PC-9 (cell line): ENCODE measurements at regions not wholly inside any gene's neighbourhood (a gene's known extent, or its start where the extent isn't known, plus 50 kb on each side); places are given as distances from the start of the nearest gene placed in this dataset.

Experiments used
- BruUV-seq: library from RNA; stranded (reverse); fragments of 400-500 nt; replicated peaks from 2 replicates; lab custom pipeline; 2021; lab: Mats Ljungman, UMichigan
- CTCF ChIA-PET: fragments of 300-600 bp; sonication (Branson Sonifier 250); formaldehyde crosslinking; loops from one replicate; lab custom pipeline; 2022; ENCODE audit warnings: antibody characterized with exemption; lab: Charles Lee
- POLR2A ChIA-PET: fragments of 300-600 bp; sonication (Branson Sonifier 250); formaldehyde crosslinking; loops from one replicate; lab custom pipeline; 2022; ENCODE audit warnings: antibody characterized with exemption; ENCODE audit not compliant: unreplicated experiment; lab: Charles Lee
- DNase-seq, 2 experiments: peaks; one replicate each; pipeline versions ENCODE4 v3.0.0 to v3.0.0-alpha.2; 2015 to 2022; ENCODE audit warnings: mixed read lengths in 1 of 2
- H2AFZ ChIP-seq: fragments of 200-600 bp; sonication (generic); 2 replicates; pipeline ENCODE4 v1.8.1; 2017; ENCODE audit warnings: antibody characterized with exemption
- H3F3A ChIP-seq: fragments of 200-600 bp; sonication (generic); 2 replicates; pipeline ENCODE4 v1.8.1; 2017; ENCODE audit warnings: antibody characterized with exemption, mild to moderate bottlenecking, low read depth; ENCODE audit not compliant: insufficient read depth
- H3K27ac ChIP-seq: fragments of 200-600 bp; sonication (generic); 2 replicates; pipeline ENCODE4 v1.6.1; 2016; ENCODE audit warnings: mixed run types
- H3K27me3 ChIP-seq: fragments of 200-600 bp; sonication (generic); 2 replicates; pipeline ENCODE4 v1.6.1; 2016; ENCODE audit warnings: low read depth, mixed run types; ENCODE audit not compliant: insufficient read depth
- H3K36me3 ChIP-seq: fragments of 200-600 bp; sonication (generic); 2 replicates; pipeline ENCODE4 v1.6.1; 2016; ENCODE audit warnings: low read depth, mixed run types
- H3K4me1 ChIP-seq: fragments of 200-600 bp; sonication (generic); replicated peaks from 2 replicates; pipeline ENCODE4 v1.6.1; 2016; ENCODE audit warnings: mixed run types; ENCODE audit not compliant: insufficient read depth
- H3K4me2 ChIP-seq: fragments of 200-600 bp; sonication (generic); 2 replicates; pipeline ENCODE4 v1.6.1; 2017; ENCODE audit warnings: mixed run types
- H3K4me3 ChIP-seq: fragments of 200-600 bp; sonication (generic); 2 replicates; pipeline ENCODE4 v1.6.1; 2016; ENCODE audit warnings: mixed run types
- H3K79me2 ChIP-seq: fragments of 200-600 bp; sonication (generic); 2 replicates; pipeline ENCODE4 v1.6.1; 2017; ENCODE audit warnings: low read depth, mixed run types
- H3K9me2 ChIP-seq: fragments of 200-600 bp; sonication (generic); 2 replicates; pipeline ENCODE4 v1.8.1; 2017; ENCODE audit warnings: mild to moderate bottlenecking; ENCODE audit not compliant: insufficient read depth
- H3K9me3 ChIP-seq: fragments of 200-600 bp; sonication (generic); 2 replicates; pipeline ENCODE4 v1.8.1; 2016; ENCODE audit warnings: low read depth; ENCODE audit not compliant: insufficient read depth
- H4K20me1 ChIP-seq: fragments of 200-600 bp; sonication (generic); 2 replicates; pipeline ENCODE4 v1.8.1; 2017; ENCODE audit not compliant: insufficient read depth
- EZH2 ChIP-seq: fragments of 200-600 bp; sonication (generic); IDR thresholded peaks from 2 replicates; pipeline ENCODE4 v1.8.0; 2017; ENCODE audit warnings: antibody characterized with exemption, low read depth
- intact Hi-C: fragments of 100-400 bp; cut with micrococcal nuclease; formaldehyde crosslinking; loops from one replicate; pipeline ENCODE4 v1.10.0; 2022; ENCODE audit not compliant: unreplicated experiment
- TF ChIP-seq, protein P1 (sequence below): fragments of 200-600 bp; sonication (generic); conservative IDR thresholded peaks from 2 replicates; pipeline ENCODE4 v1.6.1; 2017; ENCODE audit warnings: mixed run types, antibody characterized with exemption, mild to moderate bottlenecking, moderate library complexity

DNA sequence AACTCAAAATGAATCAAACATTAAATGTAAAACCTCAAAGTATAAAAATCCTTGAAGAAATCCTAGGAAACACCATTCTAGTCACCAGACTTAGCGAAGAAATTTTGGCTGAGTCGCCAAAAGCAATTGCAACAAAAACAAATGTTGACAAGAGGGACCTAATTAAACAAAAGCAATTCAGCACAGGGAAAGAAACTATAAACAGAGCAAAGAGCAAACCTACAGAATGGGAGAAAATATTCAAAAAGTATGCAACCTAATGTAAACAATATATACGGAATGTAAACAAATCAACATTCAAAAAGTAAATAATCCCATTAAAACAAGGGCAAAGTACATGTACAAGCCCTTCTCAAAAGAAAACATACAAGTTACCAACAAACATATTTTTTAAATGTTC, 974.7 kb downstream of the TRAM1L1 start:
- no peaks in the 10 kb centered on the region for H3K79me2 ChIP-seq
- BruUV-seq = no TSS peak
- no peaks in the 10 kb centered on the region for H3K27me3 ChIP-seq
- H3K9me3 ChIP-seq = no peaks in the 10 kb centered on the region
- DNase-seq = no peak
- H3K36me3 ChIP-seq = no peaks in the 10 kb centered on the region
- no peak overlapping the region for H3K4me3 ChIP-seq
- no peaks in the 10 kb centered on the region for H3F3A ChIP-seq
- CTCF ChIA-PET = no interaction called here
- no peaks in the 10 kb centered on the region for H4K20me1 ChIP-seq
- H3K9me2 ChIP-seq = no peaks in the 10 kb centered on the region
- H3K27ac ChIP-seq = no peak overlapping the region
- intact Hi-C loops = no loop called here
- no peak overlapping the region for H2AFZ ChIP-seq
- H3K4me1 ChIP-seq = no peaks in the 10 kb centered on the region
- TF ChIP-seq EZH2 = no peak
- TF ChIP-seq, protein P1, sequence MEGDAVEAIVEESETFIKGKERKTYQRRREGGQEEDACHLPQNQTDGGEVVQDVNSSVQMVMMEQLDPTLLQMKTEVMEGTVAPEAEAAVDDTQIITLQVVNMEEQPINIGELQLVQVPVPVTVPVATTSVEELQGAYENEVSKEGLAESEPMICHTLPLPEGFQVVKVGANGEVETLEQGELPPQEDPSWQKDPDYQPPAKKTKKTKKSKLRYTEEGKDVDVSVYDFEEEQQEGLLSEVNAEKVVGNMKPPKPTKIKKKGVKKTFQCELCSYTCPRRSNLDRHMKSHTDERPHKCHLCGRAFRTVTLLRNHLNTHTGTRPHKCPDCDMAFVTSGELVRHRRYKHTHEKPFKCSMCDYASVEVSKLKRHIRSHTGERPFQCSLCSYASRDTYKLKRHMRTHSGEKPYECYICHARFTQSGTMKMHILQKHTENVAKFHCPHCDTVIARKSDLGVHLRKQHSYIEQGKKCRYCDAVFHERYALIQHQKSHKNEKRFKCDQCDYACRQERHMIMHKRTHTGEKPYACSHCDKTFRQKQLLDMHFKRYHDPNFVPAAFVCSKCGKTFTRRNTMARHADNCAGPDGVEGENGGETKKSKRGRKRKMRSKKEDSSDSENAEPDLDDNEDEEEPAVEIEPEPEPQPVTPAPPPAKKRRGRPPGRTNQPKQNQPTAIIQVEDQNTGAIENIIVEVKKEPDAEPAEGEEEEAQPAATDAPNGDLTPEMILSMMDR = no peak
- no peak overlapping the region for H3K4me2 ChIP-seq
- POLR2A ChIA-PET = no interaction called here

DNA sequence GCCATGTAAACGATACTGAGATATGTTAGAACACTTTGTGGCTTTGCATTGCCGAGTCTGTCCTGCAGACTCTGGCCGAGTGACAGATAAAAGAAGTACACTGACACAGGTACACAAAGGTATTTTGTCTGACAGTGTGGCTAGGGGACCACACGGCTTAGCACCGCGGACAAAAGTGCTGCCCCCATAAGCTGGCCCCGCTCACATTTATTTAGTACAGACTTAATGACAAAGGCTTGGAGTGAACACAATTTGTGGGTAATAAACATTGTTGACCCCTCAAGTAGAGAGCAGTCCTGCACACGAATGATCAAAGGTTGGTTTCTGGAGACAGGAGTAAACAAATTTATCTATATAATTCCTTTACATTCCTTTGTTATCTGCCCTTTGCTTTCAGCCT, 976.8 kb downstream of the TRAM1L1 start:
- intact Hi-C loops = no loop called here
- Histone ChIP-seq H3K27me3 (no peaks in the 10 kb centered on the region), H3K79me2 (no peaks in the 10 kb centered on the region), H2AFZ (no peak overlapping the region), H3K4me3 (no peak overlapping the region), H3K4me1 (no peaks in the 10 kb centered on the region), H3F3A (no peaks in the 10 kb centered on the region), H3K4me2 (no peak overlapping the region), H4K20me1 (no peaks in the 10 kb centered on the region), H3K27ac (no peak overlapping the region), H3K9me2 (no peaks in the 10 kb centered on the region), H3K36me3 (no peaks in the 10 kb centered on the region), H3K9me3 (no peaks in the 10 kb centered on the region)
- BruUV-seq = no TSS peak
- ChIA-PET POLR2A (no interaction called here), CTCF (no interaction called here)
- TF ChIP-seq, protein P1 = no peak
- no peak for TF ChIP-seq EZH2
- no peak for DNase-seq

DNA sequence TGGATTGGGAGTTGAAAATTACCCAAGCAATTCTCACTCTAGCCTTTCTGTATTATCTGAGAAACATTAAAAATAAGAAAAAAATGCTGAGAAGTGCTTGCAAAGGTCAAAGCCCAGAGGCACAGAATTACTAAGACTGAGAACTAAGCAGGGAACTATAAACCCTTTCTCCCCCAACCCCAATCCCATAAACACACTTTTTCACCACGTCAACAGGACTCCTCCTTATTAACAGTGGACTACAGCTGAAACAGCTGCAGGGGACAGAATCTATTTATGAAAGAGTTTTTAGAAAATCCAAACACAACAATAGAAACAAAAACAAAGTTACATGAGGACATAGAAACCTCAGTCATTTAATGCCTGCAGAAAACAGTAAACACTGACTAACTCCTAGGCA, 984.1 kb downstream of the TRAM1L1 start:
- CTCF ChIA-PET = no interaction called here

More for the DNA sequence above, 984.1 kb downstream of the TRAM1L1 start:
- no TSS peak for BruUV-seq
- Histone ChIP-seq H3K9me2 (no peaks in the 10 kb centered on the region), H2AFZ (no peak overlapping the region), H3K4me3 (no peak overlapping the region), H3K4me2 (no peak overlapping the region), H3K27me3 (no peaks in the 10 kb centered on the region), H4K20me1 (no peaks in the 10 kb centered on the region), H3K36me3 (no peaks in the 10 kb centered on the region), H3K9me3 (no peaks in the 10 kb centered on the region; the same call in 1 of the 2 replicates), H3K4me1 (no peaks in the 10 kb centered on the region), H3K79me2 (no peaks in the 10 kb centered on the region), H3F3A (no peaks in the 10 kb centered on the region), H3K27ac (no peak overlapping the region)
- DNase-seq = no peak
- intact Hi-C loops = no loop called here
- POLR2A ChIA-PET = no interaction called here
- TF ChIP-seq, protein P1 = no peak
- TF ChIP-seq EZH2 = no peak
